Fibroblast of villous mesenchyme (primary cell): ENCODE measurements at regions not wholly inside any gene's neighbourhood (a gene's known extent, or its start where the extent isn't known, plus 50 kb on each side); places are given as distances from the start of the nearest gene placed in this dataset.

Experiments used
- DNase-seq: peaks from one replicate; pipeline ENCODE4 v3.0.0-alpha.2; 2010; ENCODE audit warnings: low read depth
- H3K4me3 ChIP-seq: 2 replicates; pipeline ENCODE4 v1.5.1; 2011; ENCODE audit warnings: low read depth, mild to moderate bottlenecking, low read length
- CTCF ChIP-seq: IDR thresholded peaks from 2 replicates; pipeline ENCODE4 v1.5.1; 2012; ENCODE audit warnings: low read depth, mild to moderate bottlenecking, low read length; ENCODE audit not compliant: insufficient read depth

GRCh38 chr6:21300439-21300838 is 293.1 kb upstream of the SOX4 start:
- no peak overlapping the region for H3K4me3 ChIP-seq
- no peak for TF ChIP-seq CTCF
- no peak for DNase-seq

GRCh38 chr6:21305893-21306332 is 287.6 kb upstream of the SOX4 start:
- DNase-seq: peak; percentile 68
- no peak overlapping the region for H3K4me3 ChIP-seq
- TF ChIP-seq CTCF: peak; percentile 24

GRCh38 chr6:21306546-21306945 is 287.0 kb upstream of the SOX4 start:
- H3K4me3 ChIP-seq: no peak overlapping the region
- DNase-seq: no peak
- TF ChIP-seq CTCF: no peak

GRCh38 chr6:21309807-21310221 is 283.7 kb upstream of the SOX4 start:
- H3K4me3 ChIP-seq: peak overlapping the region; percentile 10
- no peak for TF ChIP-seq CTCF
- no peak for DNase-seq

- no peak for TF ChIP-seq CTCF
- no peak for DNase-seq
- no peak overlapping the region for H3K4me3 ChIP-seq
Measured at GRCh38 chr6:21310568-21311140, 282.9 kb upstream of the SOX4 start.

- no peak for DNase-seq
- no peak overlapping the region for H3K4me3 ChIP-seq
- no peak for TF ChIP-seq CTCF
Measured at GRCh38 chr6:21312118-21312517, 281.4 kb upstream of the SOX4 start.

GRCh38 chr6:21317642-21318041 is 275.9 kb upstream of the SOX4 start:
- no peak for TF ChIP-seq CTCF
- no peak for DNase-seq
- H3K4me3 ChIP-seq: no peak overlapping the region
